Liver (tissue), 8 donors: ENCODE measurements at regions not wholly inside any gene's neighbourhood (a gene's known extent, or its start where the extent isn't known, plus 50 kb on each side); places are given as distances from the start of the nearest gene placed in this dataset.
A peak's percentile ranks its signal among the peaks of the same experiment; 100 is the strongest.
"Not testable (repeated sequence)": the region's sequence is repeated elsewhere in the genome, so short reads cannot be mapped to it uniquely, and the experiment has no call there.

Source experiments
- DNase-seq: peaks from one replicate; pipeline ENCODE4 v3.0.0-alpha.2; 2017; ENCODE audit warnings: low spot score
- H3K27ac ChIP-seq, 2 donors: one replicate each; pipeline ENCODE4 v1.7.0; 2013; ENCODE audit warnings: inconsistent platforms in 2 of 2, low read length in 2 of 2, control low read depth in 1 of 2, low read depth in 1 of 2, mild to moderate bottlenecking in 1 of 2
- H3K27me3 ChIP-seq, 4 donors: one replicate each; pipeline versions ENCODE4 v1.6.1 to v1.7.0; 2013; ENCODE audit warnings: low read length in 3 of 4, inconsistent platforms in 1 of 4, mild to moderate bottlenecking in 1 of 4, moderate library complexity in 1 of 4; ENCODE audit not compliant: control insufficient read depth in 4 of 4, insufficient read depth in 4 of 4
- H3K36me3 ChIP-seq, 4 donors: one replicate each; pipeline versions ENCODE4 v1.6.1 to v1.7.0; 2013; ENCODE audit warnings: low read length in 3 of 4, mild to moderate bottlenecking in 3 of 4, low read depth in 1 of 4, moderate library complexity in 1 of 4; ENCODE audit not compliant: control insufficient read depth in 4 of 4, insufficient read depth in 3 of 4
- H3K4me1 ChIP-seq, 4 donors: one replicate each; pipeline versions ENCODE4 v1.6.1 to v1.7.0; 2013; ENCODE audit warnings: low read length in 3 of 4, mild to moderate bottlenecking in 3 of 4, moderate library complexity in 1 of 4; ENCODE audit not compliant: control insufficient read depth in 4 of 4, insufficient read depth in 4 of 4
- H3K4me3 ChIP-seq, 3 donors: one replicate each; pipeline versions ENCODE4 v1.6.1 to v1.7.0; 2013; ENCODE audit warnings: low read length in 3 of 3, control low read depth in 1 of 3, low read depth in 1 of 3, mild to moderate bottlenecking in 1 of 3
- H3K9ac ChIP-seq, 2 donors: one replicate each; pipeline ENCODE4 v1.7.0; 2013; ENCODE audit warnings: low read length in 2 of 2, mild to moderate bottlenecking in 2 of 2, moderate library complexity in 2 of 2, control low read depth in 1 of 2, low read depth in 1 of 2
- H3K9me3 ChIP-seq, 4 donors: one replicate each; pipeline versions ENCODE4 v1.6.1 to v1.7.0; 2013; ENCODE audit warnings: low read length in 3 of 4; ENCODE audit not compliant: control insufficient read depth in 4 of 4
- CTCF ChIP-seq: fragments of 150-350 bp; IDR thresholded peaks from 2 replicates; pipeline ENCODE4 v1.5.1; 2017; ENCODE audit warnings: improper control_type of control experiment, low read depth, low read length; ENCODE audit not compliant: missing input control
- EGR1 ChIP-seq, 2 donors: IDR thresholded peaks; 2 replicates each; pipeline ENCODE4 v1.6.1; 2016 to 2018; ENCODE audit warnings: antibody characterized with exemption in 2 of 2, low read depth in 2 of 2
- FOXA2 ChIP-seq: IDR thresholded peaks from 2 replicates; pipeline ENCODE4 v1.6.1; 2016; ENCODE audit warnings: antibody characterized with exemption
- HNF4A ChIP-seq, 2 donors: conservative IDR thresholded peaks; 2 replicates each; pipeline ENCODE4 v1.6.1; 2016; ENCODE audit warnings: antibody characterized with exemption in 2 of 2, mild to moderate bottlenecking in 2 of 2
- JUND ChIP-seq, 2 donors: IDR thresholded peaks; 2 replicates each; pipeline ENCODE4 v1.6.1; 2016; ENCODE audit warnings: antibody characterized with exemption in 2 of 2
- RAD21 ChIP-seq, 2 donors: IDR thresholded peaks; 2 replicates each; pipeline ENCODE4 v1.6.1; 2016; ENCODE audit warnings: antibody characterized with exemption in 2 of 2, mild to moderate bottlenecking in 2 of 2
- YY1 ChIP-seq: IDR thresholded peaks from 2 replicates; pipeline ENCODE4 v1.6.1; 2016; ENCODE audit warnings: antibody characterized with exemption, mild to moderate bottlenecking
- whole genome bisulfite sequencing: extraction: QIAGEN DNeasy Blood & Tissue Kit; methylation state at CpG from one replicate; pipeline ENCODE4 v1.1.7; 2013; 5-methylcytosine and 5-hydroxymethylcytosine counted together
- TF ChIP-seq, protein P1 (sequence below): IDR thresholded peaks from 2 replicates; pipeline ENCODE4 v1.6.1; 2016; ENCODE audit warnings: antibody characterized with exemption, mild to moderate bottlenecking
- TF ChIP-seq, protein P2 (sequence below): IDR thresholded peaks from 2 replicates; pipeline ENCODE4 v1.6.1; 2016; ENCODE audit warnings: antibody characterized with exemption
- donor health status: healthy.
- donor health status: healthy.
- donor health status: healthy.
- donor health status: healthy.
- donor health status: healthy.

GRCh38 chr15:98295101-98295759, 334.7 kb downstream of the ARRDC4 start:
- not testable (repeated sequence) for DNase-seq, H3K36me3 ChIP-seq, H3K9me3 ChIP-seq, H3K9ac ChIP-seq, H3K4me1 ChIP-seq, H3K4me3 ChIP-seq, H3K27ac ChIP-seq
- 27% methylated on average over 8 of the region's 10 CpGs for WGBS
- peaks cover 2 to 11% (median 6%) of the 10 kb centered on the region in 4 donors for H3K27me3 ChIP-seq
- peak; percentile 30 for TF ChIP-seq CTCF
- TF ChIP-seq RAD21 (IDR thresholded peaks at IDR 0.05): peak; percentile 71 to 72

DNA sequence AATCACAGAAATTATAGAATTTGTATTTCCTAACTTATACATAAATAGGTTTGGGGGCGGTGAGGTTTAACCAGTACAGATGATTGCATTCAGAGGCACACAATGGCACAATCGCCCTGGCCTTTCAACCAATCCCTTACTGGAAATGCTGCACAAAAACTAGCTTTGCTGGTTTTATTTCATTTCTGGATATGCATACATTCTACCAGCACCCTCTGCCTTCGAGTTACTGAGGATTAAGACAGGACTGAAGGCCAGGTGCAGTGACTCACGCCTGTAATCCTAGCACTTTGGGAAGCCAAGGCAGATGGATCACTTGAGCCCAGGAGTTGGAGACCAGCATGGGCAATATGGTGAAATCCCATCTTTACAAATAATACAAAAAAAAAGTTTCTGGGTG, 336.1 kb downstream of the ARRDC4 start:
- H3K4me3 ChIP-seq: no peak overlapping the region

More for the DNA sequence above, 336.1 kb downstream of the ARRDC4 start:
- TF ChIP-seq FOXA2 (no peak), HNF4A (conservative IDR thresholded peaks at IDR 0.05) (no peak), YY1 (no peak), JUND (IDR thresholded peaks at IDR 0.05) (no peak), CTCF (no peak), EGR1 (IDR thresholded peaks at IDR 0.05; ENCODE audit: low read depth in 2 of 2) (no peak)
- TF ChIP-seq, protein P1, sequence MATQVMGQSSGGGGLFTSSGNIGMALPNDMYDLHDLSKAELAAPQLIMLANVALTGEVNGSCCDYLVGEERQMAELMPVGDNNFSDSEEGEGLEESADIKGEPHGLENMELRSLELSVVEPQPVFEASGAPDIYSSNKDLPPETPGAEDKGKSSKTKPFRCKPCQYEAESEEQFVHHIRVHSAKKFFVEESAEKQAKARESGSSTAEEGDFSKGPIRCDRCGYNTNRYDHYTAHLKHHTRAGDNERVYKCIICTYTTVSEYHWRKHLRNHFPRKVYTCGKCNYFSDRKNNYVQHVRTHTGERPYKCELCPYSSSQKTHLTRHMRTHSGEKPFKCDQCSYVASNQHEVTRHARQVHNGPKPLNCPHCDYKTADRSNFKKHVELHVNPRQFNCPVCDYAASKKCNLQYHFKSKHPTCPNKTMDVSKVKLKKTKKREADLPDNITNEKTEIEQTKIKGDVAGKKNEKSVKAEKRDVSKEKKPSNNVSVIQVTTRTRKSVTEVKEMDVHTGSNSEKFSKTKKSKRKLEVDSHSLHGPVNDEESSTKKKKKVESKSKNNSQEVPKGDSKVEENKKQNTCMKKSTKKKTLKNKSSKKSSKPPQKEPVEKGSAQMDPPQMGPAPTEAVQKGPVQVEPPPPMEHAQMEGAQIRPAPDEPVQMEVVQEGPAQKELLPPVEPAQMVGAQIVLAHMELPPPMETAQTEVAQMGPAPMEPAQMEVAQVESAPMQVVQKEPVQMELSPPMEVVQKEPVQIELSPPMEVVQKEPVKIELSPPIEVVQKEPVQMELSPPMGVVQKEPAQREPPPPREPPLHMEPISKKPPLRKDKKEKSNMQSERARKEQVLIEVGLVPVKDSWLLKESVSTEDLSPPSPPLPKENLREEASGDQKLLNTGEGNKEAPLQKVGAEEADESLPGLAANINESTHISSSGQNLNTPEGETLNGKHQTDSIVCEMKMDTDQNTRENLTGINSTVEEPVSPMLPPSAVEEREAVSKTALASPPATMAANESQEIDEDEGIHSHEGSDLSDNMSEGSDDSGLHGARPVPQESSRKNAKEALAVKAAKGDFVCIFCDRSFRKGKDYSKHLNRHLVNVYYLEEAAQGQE: no peak
- TF ChIP-seq, protein P2, sequence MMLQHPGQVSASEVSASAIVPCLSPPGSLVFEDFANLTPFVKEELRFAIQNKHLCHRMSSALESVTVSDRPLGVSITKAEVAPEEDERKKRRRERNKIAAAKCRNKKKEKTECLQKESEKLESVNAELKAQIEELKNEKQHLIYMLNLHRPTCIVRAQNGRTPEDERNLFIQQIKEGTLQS: no peak
- H3K9ac ChIP-seq: no peak overlapping the region
- no peak for DNase-seq
- H3K27me3 ChIP-seq: peaks cover 2 to 12% (median 7%) of the 10 kb centered on the region in 4 donors
- no peak overlapping the region for H3K27ac ChIP-seq
- no peaks in the 10 kb centered on the region for H3K36me3 ChIP-seq
- H3K9me3 ChIP-seq: no peaks in the 10 kb centered on the region
- peaks cover 0 to 7% (median 4%) of the 10 kb centered on the region in 4 donors for H3K4me1 ChIP-seq
- 60% methylated on average over 4 of the region's 4 CpGs for WGBS
